Neuronal stem cell (in vitro differentiated cells): ENCODE measurements at regions not wholly inside any gene's neighbourhood (a gene's known extent, or its start where the extent isn't known, plus 50 kb on each side); places are given as distances from the start of the nearest gene placed in this dataset.
A peak's percentile ranks its signal among the peaks of the same experiment; 100 is the strongest.

ENCODE experiments used
- DNase-seq: peaks from one replicate; pipeline ENCODE4 v3.0.0-alpha.2; 2013; ENCODE audit warnings: low spot score
- H2AFZ ChIP-seq: one replicate; pipeline ENCODE4 v1.6.1; 2013; ENCODE audit warnings: mild to moderate bottlenecking, low read length, inconsistent platforms
- H2AK5ac ChIP-seq: 2 replicates; pipeline ENCODE4 v1.6.1; 2013; ENCODE audit warnings: low read depth, mild to moderate bottlenecking, inconsistent platforms, low read length, moderate library complexity, mixed read lengths
- H2BK120ac ChIP-seq: 2 replicates; pipeline ENCODE4 v1.6.1; 2013; ENCODE audit warnings: low read depth, mild to moderate bottlenecking, inconsistent platforms, low read length, moderate library complexity, mixed read lengths
- H2BK12ac ChIP-seq: one replicate; pipeline ENCODE4 v1.6.1; 2013; ENCODE audit warnings: low read length, inconsistent platforms
- H2BK15ac ChIP-seq: 2 replicates; pipeline ENCODE4 v1.6.1; 2013; ENCODE audit warnings: mild to moderate bottlenecking, low read length, inconsistent platforms, mixed read lengths
- H2BK5ac ChIP-seq: one replicate; pipeline ENCODE4 v1.6.1; 2013; ENCODE audit warnings: inconsistent platforms, mild to moderate bottlenecking, low read length, moderate library complexity
- H3K14ac ChIP-seq: one replicate; pipeline ENCODE4 v1.6.1; 2013; ENCODE audit warnings: low read length, inconsistent platforms
- H3K18ac ChIP-seq: 2 replicates; pipeline ENCODE4 v1.6.1; 2013; ENCODE audit warnings: low read length, inconsistent platforms
- H3K23ac ChIP-seq: 2 replicates; pipeline ENCODE4 v1.6.1; 2013; ENCODE audit warnings: low read depth, mild to moderate bottlenecking, mixed read lengths, low read length, inconsistent platforms; ENCODE audit not compliant: poor library complexity
- H3K27ac ChIP-seq: replicated peaks from 3 replicates; pipeline ENCODE4 v1.5.1; 2013; ENCODE audit warnings: low read length, inconsistent platforms
- H3K27me3 ChIP-seq, 3 experiments: 2 replicates each; pipeline ENCODE4 v1.6.1; 2013; ENCODE audit warnings: low read length in 3 of 3, mild to moderate bottlenecking in 2 of 3, inconsistent platforms in 1 of 3, low read depth in 1 of 3, mixed read lengths in 1 of 3, moderate library complexity in 1 of 3; ENCODE audit not compliant: control insufficient read depth in 3 of 3, insufficient read depth in 3 of 3
- H3K36me3 ChIP-seq, 2 donors: replicated peaks in 1 of 2; 2 replicates each; pipeline ENCODE4 v1.6.1; 2013; ENCODE audit warnings: low read length in 2 of 2; ENCODE audit not compliant: control insufficient read depth in 2 of 2, insufficient read depth in 2 of 2
- H3K4ac ChIP-seq: 2 replicates; pipeline ENCODE4 v1.6.1; 2013; ENCODE audit warnings: inconsistent platforms, mild to moderate bottlenecking, low read length, moderate library complexity
- H3K4me1 ChIP-seq, 2 donors: 1 replicate in 1 of 2; 2 replicates in 1 of 2; pipeline ENCODE4 v1.6.1; 2013; ENCODE audit warnings: low read length in 2 of 2, low read depth in 1 of 2; ENCODE audit not compliant: control insufficient read depth in 2 of 2, insufficient read depth in 1 of 2
- H3K4me2 ChIP-seq: one replicate; pipeline ENCODE4 v1.6.1; 2013; ENCODE audit warnings: mild to moderate bottlenecking, low read length, inconsistent platforms; ENCODE audit not compliant: insufficient read depth, poor library complexity, severe bottlenecking
- H3K4me3 ChIP-seq, 2 donors: 2 replicates each; pipeline ENCODE4 v1.5.1; 2013; ENCODE audit warnings: low read length in 2 of 2, mild to moderate bottlenecking in 2 of 2, inconsistent platforms in 1 of 2, moderate library complexity in 1 of 2
- H3K79me1 ChIP-seq: one replicate; pipeline ENCODE4 v1.6.1; 2013; ENCODE audit warnings: low read depth, mild to moderate bottlenecking, inconsistent platforms, low read length, moderate library complexity
- H3K9ac ChIP-seq: one replicate; pipeline ENCODE4 v1.6.1; 2013; ENCODE audit warnings: mild to moderate bottlenecking, low read depth, low read length, inconsistent platforms; ENCODE audit not compliant: poor library complexity
- H3K9me3 ChIP-seq, 2 donors: replicated peaks in 1 of 2; 2 replicates each; pipeline versions ENCODE3 to v1.6.1; 2013; ENCODE audit warnings: low read length in 2 of 2, mild to moderate bottlenecking in 2 of 2, inconsistent platforms in 1 of 2, low read depth in 1 of 2, mixed read lengths in 1 of 2, moderate library complexity in 1 of 2; ENCODE audit not compliant: control insufficient read depth in 2 of 2, insufficient read depth in 1 of 2
- H4K8ac ChIP-seq: one replicate; pipeline ENCODE4 v1.6.1; 2013; ENCODE audit warnings: low read depth, mild to moderate bottlenecking, inconsistent platforms, low read length, moderate library complexity
- H4K91ac ChIP-seq: one replicate; pipeline ENCODE4 v1.6.1; 2013; ENCODE audit warnings: low read length, low read depth, mild to moderate bottlenecking, inconsistent platforms; ENCODE audit not compliant: poor library complexity
- WGBS, 2 donors: extraction: QIAGEN DNeasy Blood & Tissue Kit; methylation state at CpG; one replicate each; pipeline ENCODE4 v1.1.7; 2013; ENCODE audit warnings: missing lambda C conversion rate in 2 of 2, mixed read lengths in 1 of 2; ENCODE audit not compliant: insufficient read length in 2 of 2, insufficient replicate concordance in 1 of 2; ENCODE audit errors: extremely low coverage in 2 of 2; 5-methylcytosine and 5-hydroxymethylcytosine counted together

DNA sequence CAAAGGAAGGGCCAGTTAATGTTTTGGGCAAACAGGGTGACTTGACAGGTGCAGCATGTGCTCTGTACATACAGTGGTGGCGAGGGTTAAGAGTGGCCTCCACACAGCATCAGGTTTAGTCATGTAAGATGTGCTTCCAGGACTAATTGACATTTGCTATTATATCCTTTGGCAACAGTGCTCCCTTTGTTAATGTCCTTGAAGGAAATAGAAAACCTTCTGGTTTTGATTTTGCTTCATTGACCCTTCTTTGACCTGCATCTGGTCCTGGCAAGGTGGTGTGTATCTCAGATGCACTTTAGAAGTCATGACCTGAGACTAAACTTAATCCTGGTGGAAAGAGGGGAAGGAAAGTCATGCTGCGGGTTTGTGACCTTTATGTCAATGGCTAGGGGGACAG is 440.0 kb downstream of the ENC1 start:
- H2AK5ac ChIP-seq, result no peak overlapping the region
- no peak overlapping the region for H3K4me3 ChIP-seq
- no peak overlapping the region for H3K18ac ChIP-seq
- H3K27me3 ChIP-seq, result no peaks in the 10 kb centered on the region
- H3K36me3 ChIP-seq, result no peaks in the 10 kb centered on the region
- H3K9me3 ChIP-seq, result no peaks in the 10 kb centered on the region
- H4K91ac ChIP-seq, result no peak overlapping the region
- H3K23ac ChIP-seq, result no peak overlapping the region
- no peak overlapping the region for H2BK15ac ChIP-seq
- H2BK5ac ChIP-seq, result no peak overlapping the region
- no peak overlapping the region for H3K4ac ChIP-seq
- no peak overlapping the region for H3K14ac ChIP-seq
- no peak overlapping the region for H3K4me2 ChIP-seq
- H3K9ac ChIP-seq, result no peak overlapping the region
- no peak overlapping the region for H2AFZ ChIP-seq
- DNase-seq, result no peak
- no CpG with 5 or more reads among the region's 2 CpGs for WGBS, 2 donors
- H3K79me1 ChIP-seq, result no peaks in the 10 kb centered on the region
- no peak overlapping the region for H4K8ac ChIP-seq
- no peak overlapping the region for H2BK12ac ChIP-seq
- H3K27ac ChIP-seq, result no peak overlapping the region
- H2BK120ac ChIP-seq, result no peak overlapping the region
- peaks cover 8 to 11% of the 10 kb centered on the region in 2 donors for H3K4me1 ChIP-seq

DNA sequence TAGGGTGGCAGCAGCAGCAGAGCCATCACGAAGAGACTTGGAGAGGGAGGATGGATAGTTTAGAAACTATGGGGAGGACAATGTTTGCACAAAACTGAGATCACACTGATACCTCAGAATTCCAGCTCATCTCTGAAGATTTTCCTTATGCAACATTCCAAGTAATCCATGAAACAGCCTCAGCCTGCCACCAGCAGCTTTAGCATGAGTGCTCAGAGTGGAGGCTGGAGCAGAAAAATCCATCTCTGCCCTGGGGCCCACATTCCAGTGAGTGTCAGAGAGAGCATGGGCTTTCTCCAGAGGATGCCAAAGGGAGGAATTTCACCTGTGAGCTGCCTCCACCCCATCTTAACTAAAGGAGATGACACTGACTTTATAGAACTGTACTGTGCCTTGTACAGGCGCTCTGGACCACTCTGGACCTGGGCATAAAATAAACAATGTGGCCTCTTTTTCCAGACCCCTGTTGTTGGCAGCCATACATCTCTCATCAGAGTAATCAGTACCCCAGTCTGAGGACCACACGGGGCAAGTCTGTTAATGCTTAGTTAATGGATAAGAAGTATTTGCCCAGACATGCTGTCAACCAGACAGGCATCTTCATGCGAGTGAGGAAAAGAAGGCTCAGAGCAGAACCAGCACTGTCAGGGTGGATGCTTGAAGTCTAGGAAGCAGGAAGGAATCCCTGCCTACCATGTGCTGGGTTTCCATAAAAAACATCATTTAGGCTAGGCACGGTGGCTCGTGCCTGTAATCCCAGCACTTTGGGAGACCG is 440.9 kb downstream of the ENC1 start:
- no peak overlapping the region for H4K8ac ChIP-seq

DNA sequence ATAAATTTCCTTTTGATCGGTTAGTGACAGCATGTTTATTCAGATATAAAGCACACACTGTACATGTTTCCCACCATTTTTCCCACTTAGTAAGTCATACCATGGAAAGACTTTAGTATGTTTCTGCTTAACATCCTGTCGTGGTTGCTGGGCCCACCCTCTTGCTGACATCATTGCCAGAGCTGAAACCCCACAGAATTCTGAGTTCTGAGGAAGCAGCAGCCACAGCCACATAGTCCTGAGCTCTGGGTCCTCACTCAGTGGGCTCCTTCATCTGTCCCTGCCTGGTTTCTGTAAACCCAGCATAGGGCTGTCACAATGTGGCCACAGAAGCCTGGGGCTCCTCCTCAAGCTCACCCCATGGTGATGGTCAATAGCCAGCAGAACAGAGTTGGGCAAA is 441.5 kb downstream of the ENC1 start:
- Histone ChIP-seq H2BK15ac (no peak overlapping the region), H3K9me3 (peaks cover 1% of the 10 kb centered on the region in 2 donors), H2BK12ac (no peak overlapping the region), H3K36me3 (no peaks in the 10 kb centered on the region), H3K79me1 (no peaks in the 10 kb centered on the region), H3K4me2 (no peak overlapping the region), H3K23ac (no peak overlapping the region), H4K8ac (no peak overlapping the region), H4K91ac (no peak overlapping the region), H2AFZ (no peak overlapping the region), H3K4me1 (peaks cover 8 to 11% of the 10 kb centered on the region in 2 donors), H3K27me3 (no peaks in the 10 kb centered on the region), H3K27ac (no peak overlapping the region), H2BK120ac (no peak overlapping the region), H2BK5ac (no peak overlapping the region), H3K14ac (no peak overlapping the region), H3K4me3 (peak overlapping the region in 1 of 2 donors; percentile 30), H2AK5ac (no peak overlapping the region), H3K18ac (peak overlapping the region; percentile 15), H3K9ac (no peak overlapping the region), H3K4ac (no peak overlapping the region)
- no CpG with 5 or more reads among the region's 2 CpGs for WGBS, 2 donors
- no peak for DNase-seq

More for the DNA sequence above, 440.9 kb downstream of the ENC1 start:
- DNase-seq, result no peak
- no peak overlapping the region for H2BK5ac ChIP-seq
- H2AK5ac ChIP-seq, result no peak overlapping the region
- no peak overlapping the region for H3K14ac ChIP-seq
- no peak overlapping the region for H3K27ac ChIP-seq
- no peak overlapping the region for H2BK120ac ChIP-seq
- peak overlapping the region in 1 of 2 donors; percentile 30 for H3K4me3 ChIP-seq
- H2AFZ ChIP-seq, result no peak overlapping the region
- no peaks in the 10 kb centered on the region for H3K9me3 ChIP-seq
- no peaks in the 10 kb centered on the region for H3K36me3 ChIP-seq
- no CpG with 5 or more reads among the region's 7 CpGs for WGBS, 2 donors
- H3K23ac ChIP-seq, result no peak overlapping the region
- peaks cover 8 to 11% of the 10 kb centered on the region in 2 donors for H3K4me1 ChIP-seq
- no peak overlapping the region for H4K91ac ChIP-seq
- no peak overlapping the region for H2BK15ac ChIP-seq
- peak overlapping the region; percentile 15 for H3K18ac ChIP-seq
- no peaks in the 10 kb centered on the region for H3K79me1 ChIP-seq
- H2BK12ac ChIP-seq, result peak overlapping the region; percentile 47
- H3K9ac ChIP-seq, result no peak overlapping the region
- H3K4me2 ChIP-seq, result no peak overlapping the region
- no peak overlapping the region for H3K4ac ChIP-seq
- H3K27me3 ChIP-seq, result no peaks in the 10 kb centered on the region

DNA sequence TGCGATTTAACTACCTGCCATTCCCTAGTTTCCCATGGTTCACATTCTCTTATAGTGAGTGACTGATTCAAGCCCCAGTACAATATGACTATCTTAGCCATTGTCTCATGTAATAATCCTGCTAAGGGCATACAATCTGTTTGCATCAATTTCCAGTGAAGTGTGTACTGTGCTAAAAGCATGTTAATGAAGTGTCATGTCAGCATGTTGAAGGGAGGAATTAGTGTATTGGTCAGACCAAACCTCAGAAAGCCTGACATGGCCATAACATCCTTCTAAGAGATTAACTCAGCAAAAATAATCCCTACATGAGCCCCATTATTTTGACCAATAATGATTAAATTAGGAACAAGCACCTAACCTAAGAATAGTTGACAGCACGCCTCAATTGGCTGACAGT is 442.4 kb downstream of the ENC1 start:
- H4K8ac ChIP-seq, result no peak overlapping the region
- H2BK5ac ChIP-seq, result no peak overlapping the region
- no peaks in the 10 kb centered on the region for H3K79me1 ChIP-seq
- H3K4ac ChIP-seq, result no peak overlapping the region
- no peak overlapping the region for H3K23ac ChIP-seq
- H3K4me2 ChIP-seq, result no peak overlapping the region
- no peak overlapping the region for H3K18ac ChIP-seq
- no peak overlapping the region for H4K91ac ChIP-seq
- H3K27me3 ChIP-seq, result no peaks in the 10 kb centered on the region
- H3K36me3 ChIP-seq, result no peaks in the 10 kb centered on the region
- no peak overlapping the region for H3K4me3 ChIP-seq
- WGBS, 2 donors, result no CpG with 5 or more reads among the region's 2 CpGs
- H3K4me1 ChIP-seq, result peaks cover 8 to 11% of the 10 kb centered on the region in 2 donors
- no peak overlapping the region for H3K9ac ChIP-seq
- no peak for DNase-seq
- H2BK12ac ChIP-seq, result no peak overlapping the region
- H2AK5ac ChIP-seq, result no peak overlapping the region
- H2BK120ac ChIP-seq, result no peak overlapping the region
- no peak overlapping the region for H2AFZ ChIP-seq
- H3K9me3 ChIP-seq, result peaks cover 2 to 3% of the 10 kb centered on the region in 2 donors
- no peak overlapping the region for H3K14ac ChIP-seq
- H2BK15ac ChIP-seq, result no peak overlapping the region
- H3K27ac ChIP-seq, result no peak overlapping the region
